RWPE2 (cell line): ENCODE measurements at regions not wholly inside any gene's neighbourhood (a gene's known extent, or its start where the extent isn't known, plus 50 kb on each side); places are given as distances from the start of the nearest gene placed in this dataset.
"Not testable (repeated sequence)": the region's sequence is repeated elsewhere in the genome, so short reads cannot be mapped to it uniquely, and the experiment has no call there.

ENCODE experiments used
- ATAC-seq: fragments of 200-7000 bp; cut with Tn5 transposase; 3 replicates; pipeline ENCODE4 v1.9.1; 2021; ENCODE audit warnings: low read depth
- DNase-seq: peaks from one replicate; pipeline ENCODE4 v3.0.0-alpha.2; 2020; ENCODE audit warnings: low spot score
- H3K27ac ChIP-seq: fragments of 450-650 bp; 2 replicates; pipeline ENCODE4 v1.5.1; 2017; ENCODE audit warnings: mild to moderate bottlenecking; ENCODE audit not compliant: poor library complexity, severe bottlenecking
- H3K27me3 ChIP-seq: fragments of 250-450 bp; sonication (Bioruptor Pico); 2 replicates; pipeline ENCODE4 v1.5.1; 2021; ENCODE audit warnings: mild to moderate bottlenecking, moderate library complexity; ENCODE audit not compliant: insufficient read depth, poor library complexity, severe bottlenecking
- H3K36me3 ChIP-seq: fragments of 250-450 bp; sonication (Bioruptor Pico); 2 replicates; pipeline ENCODE4 v1.5.1; 2020; ENCODE audit warnings: low read depth, mild to moderate bottlenecking, moderate library complexity
- H3K4me1 ChIP-seq: fragments of 250-450 bp; sonication (Bioruptor Pico); 2 replicates; pipeline ENCODE4 v1.5.1; 2021; ENCODE audit warnings: mild to moderate bottlenecking, moderate library complexity; ENCODE audit not compliant: insufficient read depth, poor library complexity, severe bottlenecking
- H3K4me3 ChIP-seq: fragments of 250-450 bp; sonication (Bioruptor Pico); 2 replicates; pipeline ENCODE4 v1.5.1; 2021; ENCODE audit warnings: mild to moderate bottlenecking, moderate library complexity; ENCODE audit not compliant: severe bottlenecking
- H3K9me3 ChIP-seq: fragments of 250-450 bp; sonication (Bioruptor Pico); 2 replicates; pipeline ENCODE4 v1.5.1; 2021; ENCODE audit warnings: mild to moderate bottlenecking, moderate library complexity; ENCODE audit not compliant: severe bottlenecking
- CTCF ChIP-seq: fragments of 450-650 bp; IDR thresholded peaks from one replicate; pipeline ENCODE4 v1.5.1; 2017; ENCODE audit warnings: mild to moderate bottlenecking, moderate library complexity; ENCODE audit not compliant: poor library complexity, severe bottlenecking

GRCh38 chr17:70519300-70519699 is 350.0 kb downstream of the KCNJ2 start:
- Histone ChIP-seq H3K27me3 (peaks cover 3% of the 10 kb centered on the region), H3K27ac (no peak overlapping the region), H3K9me3 (no peaks in the 10 kb centered on the region), H3K4me3 (no peak overlapping the region), H3K4me1 (no peaks in the 10 kb centered on the region), H3K36me3 (no peaks in the 10 kb centered on the region)
- DNase-seq = no peak
- no peak for TF ChIP-seq CTCF
- ATAC-seq = no peak

GRCh38 chr17:70520447-70520846 is 351.1 kb downstream of the KCNJ2 start:
- Histone ChIP-seq H3K27ac (no peak overlapping the region), H3K27me3 (peaks cover 3% of the 10 kb centered on the region), H3K36me3 (no peaks in the 10 kb centered on the region), H3K4me3 (no peak overlapping the region), H3K4me1 (no peaks in the 10 kb centered on the region), H3K9me3 (no peaks in the 10 kb centered on the region)
- TF ChIP-seq CTCF = no peak
- no peak for ATAC-seq
- DNase-seq = no peak

- no peak for ATAC-seq
- H3K27ac ChIP-seq = no peak overlapping the region
- H3K4me1 ChIP-seq = no peaks in the 10 kb centered on the region
- H3K9me3 ChIP-seq = no peaks in the 10 kb centered on the region
- no peak for DNase-seq
- peaks cover 3% of the 10 kb centered on the region for H3K27me3 ChIP-seq
- no peak overlapping the region for H3K4me3 ChIP-seq
- no peak for TF ChIP-seq CTCF
- H3K36me3 ChIP-seq = no peaks in the 10 kb centered on the region
Observed at GRCh38 chr17:70520956-70521355, 351.6 kb downstream of the KCNJ2 start.

GRCh38 chr17:70521821-70522256 is 352.5 kb downstream of the KCNJ2 start:
- no peak for ATAC-seq
- no peak for TF ChIP-seq CTCF
- H3K27me3 ChIP-seq = peaks cover 3% of the 10 kb centered on the region
- DNase-seq = no peak
- H3K4me1 ChIP-seq = no peaks in the 10 kb centered on the region
- H3K27ac ChIP-seq = no peak overlapping the region
- H3K36me3 ChIP-seq = no peaks in the 10 kb centered on the region
- H3K9me3 ChIP-seq = no peaks in the 10 kb centered on the region
- H3K4me3 ChIP-seq = no peak overlapping the region

- DNase-seq (no peak), ATAC-seq (no peak)
- no peak for TF ChIP-seq CTCF
- Histone ChIP-seq H3K4me3 (no peak overlapping the region), H3K27me3 (peaks cover 3% of the 10 kb centered on the region), H3K4me1 (no peaks in the 10 kb centered on the region), H3K9me3 (no peaks in the 10 kb centered on the region), H3K36me3 (no peaks in the 10 kb centered on the region), H3K27ac (no peak overlapping the region)
Observed at GRCh38 chr17:70523426-70523825, 354.1 kb downstream of the KCNJ2 start.

GRCh38 chr17:70525035-70525434 is 355.7 kb downstream of the KCNJ2 start:
- not testable (repeated sequence) for ATAC-seq, H3K4me3 ChIP-seq, H3K4me1 ChIP-seq, H3K36me3 ChIP-seq, H3K27me3 ChIP-seq, DNase-seq, H3K9me3 ChIP-seq, H3K27ac ChIP-seq
